K562 (cell line): ENCODE measurements at regions not wholly inside any gene's neighbourhood (a gene's known extent, or its start where the extent isn't known, plus 50 kb on each side); places are given as distances from the start of the nearest gene placed in this dataset.

Source experiments
- ATAC-seq: fragments of 200-7000 bp; cut with Tn5 transposase; 3 replicates; pipeline ENCODE4 v1.9.1; 2020; ENCODE audit warnings: moderate library complexity
- BruUV-seq: library from RNA; stranded (reverse); fragments of 400-500 nt; replicated peaks from 2 replicates; lab custom pipeline; 2021; lab: Mats Ljungman, UMichigan
- CTCF ChIA-PET: fragments of 300-600 bp; formaldehyde crosslinking; extraction: SDS; loops from one replicate; lab custom pipeline; 2021; ENCODE audit warnings: low intra/inter-chr PET ratio; lab: Yijun Ruan, JAX
- POLR2A ChIA-PET: fragments of 300-600, 350-650 bp; sonication (Branson Sonifier 250); formaldehyde crosslinking; extraction: SDS; loops from one replicate; lab custom pipeline; 2021; ENCODE audit warnings: antibody characterized with exemption, inconsistent platforms; lab: Yijun Ruan, JAX
- DNase-seq, 4 experiments: peaks; one replicate each; pipeline versions ENCODE4 v3.0.0 to v3.0.0-alpha.2; 2011 to 2018; ENCODE audit warnings: low spot score in 3 of 4, mixed read lengths in 3 of 4; ENCODE audit errors: extremely low read depth in 1 of 4
- FAIRE-seq: peaks from 2 replicates; lab custom pipeline; 2011; peaks lifted over from hg19 to GRCh38; lab: Jason Lieb, UNC
- H2AFZ ChIP-seq: 2 replicates; pipeline ENCODE4 v1.6.0; 2011; ENCODE audit warnings: low read depth, low read length, control low read depth, inconsistent platforms
- H3K27ac ChIP-seq: fragments of 200-600 bp; 3 replicates; pipeline ENCODE4 v1.8.0; 2011; ENCODE audit warnings: low read depth, mild to moderate bottlenecking, control low read depth, inconsistent platforms, low read length, moderate library complexity, mixed read lengths; ENCODE audit errors: extremely low read depth
- H3K27me3 ChIP-seq, 2 experiments: fragments of 300-600 bp in 1 of 2; 2 replicates in 1 of 2; 3 replicates in 1 of 2; pipeline versions ENCODE4 v1.6.0 to v1.8.0; 2011; ENCODE audit warnings: inconsistent platforms in 2 of 2, low read length in 2 of 2, mild to moderate bottlenecking in 1 of 2, mixed read lengths in 1 of 2, moderate library complexity in 1 of 2; ENCODE audit not compliant: control insufficient read depth in 2 of 2, insufficient read depth in 2 of 2
- H3K36me3 ChIP-seq: fragments of 300-600 bp; 3 replicates; pipeline ENCODE4 v1.8.0; 2011; ENCODE audit warnings: mild to moderate bottlenecking, low read length, inconsistent platforms; ENCODE audit not compliant: control insufficient read depth, insufficient read depth
- H3K4me1 ChIP-seq, 2 experiments: fragments of 200-600 bp in 1 of 2; replicated peaks in 1 of 2; 2 replicates in 1 of 2; 3 replicates in 1 of 2; pipeline versions ENCODE4 v1.5.1 to v1.8.0; 2011; ENCODE audit warnings: inconsistent platforms in 2 of 2, low read length in 2 of 2, mild to moderate bottlenecking in 1 of 2, mixed read lengths in 1 of 2, moderate library complexity in 1 of 2; ENCODE audit not compliant: control insufficient read depth in 2 of 2, insufficient read depth in 2 of 2
- H3K4me2 ChIP-seq: 2 replicates; pipeline ENCODE4 v1.6.1; 2011; ENCODE audit warnings: low read length, control low read depth, inconsistent platforms, mixed read lengths; ENCODE audit not compliant: insufficient read depth
- H3K4me3 ChIP-seq: fragments of 200-600 bp; sonication (generic), shearing (Covaris generic); 2 replicates; pipeline ENCODE4 v1.5.1; 2016; ENCODE audit warnings: control low read depth, inconsistent platforms
- H3K79me2 ChIP-seq: fragments of 200-600 bp; 3 replicates; pipeline ENCODE4 v1.8.0; 2011; ENCODE audit warnings: low read length, inconsistent platforms; ENCODE audit not compliant: control insufficient read depth, insufficient read depth
- H3K9ac ChIP-seq, 2 experiments: 2 replicates each; pipeline versions ENCODE4 v1.6.0 to v1.6.1; 2011; ENCODE audit warnings: low read depth in 2 of 2, low read length in 2 of 2, control low read depth in 1 of 2, inconsistent platforms in 1 of 2, mild to moderate bottlenecking in 1 of 2, mixed read lengths in 1 of 2; ENCODE audit not compliant: insufficient read depth in 1 of 2
- H3K9me1 ChIP-seq: one replicate; pipeline ENCODE4 v1.6.0; 2011; ENCODE audit warnings: inconsistent platforms, mild to moderate bottlenecking, low read length, moderate library complexity; ENCODE audit not compliant: control insufficient read depth, insufficient read depth
- H3K9me3 ChIP-seq: replicated peaks from 2 replicates; pipeline ENCODE4 v1.5.1; 2011; ENCODE audit warnings: low read depth, low read length, inconsistent platforms; ENCODE audit not compliant: control insufficient read depth, insufficient read depth
- H4K20me1 ChIP-seq: replicated peaks from 2 replicates; pipeline ENCODE4 v1.6.1; 2011; ENCODE audit warnings: low read length, inconsistent platforms, mixed read lengths; ENCODE audit not compliant: control insufficient read depth, insufficient read depth
- CBX3 ChIP-seq, 2 experiments: IDR thresholded peaks; 1 replicate in 1 of 2; 2 replicates in 1 of 2; pipeline ENCODE4 v1.6.1; 2012; ENCODE audit warnings: inconsistent platforms in 2 of 2, low read length in 2 of 2, borderline replicate concordance in 1 of 2, control low read depth in 1 of 2
- CTCF ChIP-seq, 3 experiments: IDR thresholded peaks in 2 of 3; conservative IDR thresholded peaks in 1 of 3; 2 replicates each; pipeline ENCODE4 v1.5.1; 2011 to 2012; ENCODE audit warnings: low read length in 3 of 3, mild to moderate bottlenecking in 3 of 3, control low read depth in 2 of 3, improper control_type of control experiment in 1 of 3, inconsistent platforms in 1 of 3, low read depth in 1 of 3, mixed read lengths in 1 of 3, moderate library complexity in 1 of 3; ENCODE audit not compliant: insufficient read depth in 2 of 3
- NFE2 ChIP-seq: IDR thresholded peaks from 2 replicates; pipeline ENCODE4 v1.6.1; 2014; ENCODE audit warnings: antibody characterized with exemption, low read depth
- RBM25 ChIP-seq: fragments of 200-400 bp; formaldehyde crosslinking; IDR thresholded peaks from 2 replicates; pipeline ENCODE4 v1.6.1; 2018; ENCODE audit warnings: low read length, low read depth, moderate library complexity; ENCODE audit not compliant: severe bottlenecking
- TSC22D4 ChIP-seq: fragments of 450-650 bp; IDR thresholded peaks from 2 replicates; pipeline ENCODE4 v1.6.1; 2016; ENCODE audit warnings: missing genetic modification characterization, missing biosample characterization, control low read depth
- ZNF668 ChIP-seq: fragments of 250-450 bp; sonication (Bioruptor Pico); IDR thresholded peaks from 2 replicates; pipeline ENCODE4 v1.8.0; 2022; ENCODE audit warnings: mild to moderate bottlenecking, inconsistent platforms
- WGBS: fragments of 100-300 bp; shearing (Covaris generic); methylation state at CpG from one replicate; pipeline ENCODE4 v1.1.6; 2016; ENCODE audit warnings: low coverage, mixed read lengths; ENCODE audit not compliant: insufficient coverage; ENCODE audit errors: missing lambda C conversion rate; 5-methylcytosine and 5-hydroxymethylcytosine counted together
- in situ Hi-C: fragments of 300-500 bp; cut with MboI; formaldehyde crosslinking; loops from 4 replicates; pipeline ENCODE4 v1.15.0; 2018; ENCODE audit warnings: inconsistent platforms, mixed read lengths
- intact Hi-C: fragments of 100-400 bp; cut with micrococcal nuclease; formaldehyde crosslinking; loops from 2 replicates; pipeline ENCODE4 v1.14.2; 2022
- TF ChIP-seq, protein P1 (sequence below): fragments of 450-650 bp; IDR thresholded peaks from one replicate; pipeline ENCODE4 v1.6.1; 2018; ENCODE audit warnings: mild to moderate bottlenecking, moderate library complexity; ENCODE audit not compliant: partially characterized antibody

- Histone ChIP-seq H3K9me1 (no peaks in the 10 kb centered on the region), H3K4me3 (no peak overlapping the region), H3K36me3 (no peaks in the 10 kb centered on the region), H3K9me3 (no peaks in the 10 kb centered on the region; the same call in 1 of the 2 replicates), H3K4me1 (no peaks in the 10 kb centered on the region), H4K20me1 (no peaks in the 10 kb centered on the region), H3K27ac (no peak overlapping the region), H2AFZ (no peak overlapping the region), H3K4me2 (no peak overlapping the region), H3K9ac (no peak overlapping the region), H3K79me2 (no peaks in the 10 kb centered on the region), H3K27me3 (no peaks in the 10 kb centered on the region)
- ATAC-seq = no peak
- BruUV-seq = no TSS peak
- no peak for FAIRE-seq
- CTCF ChIA-PET = no interaction called here
- in situ Hi-C loops = no loop called here
- intact Hi-C loops = no loop called here
- POLR2A ChIA-PET = no interaction called here
- WGBS = 0% methylated on average over 2 of the region's 2 CpGs
- TF ChIP-seq CTCF (IDR thresholded peaks at IDR 0.05 in 2 of 3, conservative IDR thresholded peaks at IDR 0.05 in 1 of 3; ENCODE audit: insufficient read depth in 2 of 3, low read depth in 1 of 3, low read length in 3 of 3) = 0 out of 6 replicates have a peak, but pooled peaks of 1 of the 3 experiments have one; percentile 11
- TF ChIP-seq RBM25 = no peak
- DNase-seq = no peak
Measured at GRCh38 chr3:19688767-19689166, 245.2 kb downstream of the EFHB start.

DNA sequence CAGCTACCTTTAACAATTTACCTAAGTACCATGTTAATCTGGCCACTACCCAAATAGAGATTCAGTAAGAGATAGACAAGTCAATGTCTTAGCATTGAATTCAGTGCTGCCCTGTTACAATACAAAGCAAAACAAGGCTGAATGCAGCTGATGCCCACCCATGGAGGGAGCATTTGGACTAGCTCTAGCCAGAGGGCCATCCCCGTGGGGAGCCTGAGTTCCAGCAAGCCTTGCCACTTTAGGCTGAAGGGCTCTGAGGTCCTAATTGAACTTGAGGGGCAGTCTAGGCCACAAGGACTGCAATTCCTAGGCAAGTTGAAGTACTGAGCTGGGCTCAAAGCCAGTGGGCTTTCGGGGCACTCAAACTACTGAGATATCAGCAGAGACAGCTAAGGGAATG lies 265.9 kb downstream of the EFHB start:
- ChIA-PET POLR2A (no interaction called here), CTCF (no interaction called here)
- Histone ChIP-seq H3K4me2 (no peak overlapping the region), H4K20me1 (no peaks in the 10 kb centered on the region), H3K4me1 (no peaks in the 10 kb centered on the region), H3K36me3 (no peaks in the 10 kb centered on the region), H3K9me1 (no peaks in the 10 kb centered on the region), H3K79me2 (no peaks in the 10 kb centered on the region), H3K4me3 (no peak overlapping the region), H3K27ac (no peak overlapping the region), H2AFZ (no peak overlapping the region), H3K9me3 (no peaks in the 10 kb centered on the region), H3K27me3 (no peaks in the 10 kb centered on the region), H3K9ac (no peak overlapping the region)
- no peak for ATAC-seq
- no peak for FAIRE-seq
- in situ Hi-C loops (no loop called here), intact Hi-C loops (no loop called here)
- TF ChIP-seq NFE2 = no peak
- no peak for TF ChIP-seq ZNF668 (CRISPR knock-in tag)
- TF ChIP-seq, protein P1, sequence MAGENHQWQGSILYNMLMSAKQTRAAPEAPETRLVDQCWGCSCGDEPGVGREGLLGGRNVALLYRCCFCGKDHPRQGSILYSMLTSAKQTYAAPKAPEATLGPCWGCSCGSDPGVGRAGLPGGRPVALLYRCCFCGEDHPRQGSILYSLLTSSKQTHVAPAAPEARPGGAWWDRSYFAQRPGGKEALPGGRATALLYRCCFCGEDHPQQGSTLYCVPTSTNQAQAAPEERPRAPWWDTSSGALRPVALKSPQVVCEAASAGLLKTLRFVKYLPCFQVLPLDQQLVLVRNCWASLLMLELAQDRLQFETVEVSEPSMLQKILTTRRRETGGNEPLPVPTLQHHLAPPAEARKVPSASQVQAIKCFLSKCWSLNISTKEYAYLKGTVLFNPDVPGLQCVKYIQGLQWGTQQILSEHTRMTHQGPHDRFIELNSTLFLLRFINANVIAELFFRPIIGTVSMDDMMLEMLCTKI = no peak
- TF ChIP-seq RBM25 = no peak
- no peak for TF ChIP-seq TSC22D4 (tag)
- TF ChIP-seq CBX3 (IDR thresholded peaks at IDR 0.05; ENCODE audit: borderline replicate concordance in 1 of 2, low read length in 2 of 2) = no peak
- no TSS peak for BruUV-seq
- DNase-seq = no peak
- 3% methylated on average over 2 of the region's 2 CpGs for WGBS
